Neuronal stem cell (in vitro differentiated cells): ENCODE measurements at regions not wholly inside any gene's neighbourhood (a gene's known extent, or its start where the extent isn't known, plus 50 kb on each side); places are given as distances from the start of the nearest gene placed in this dataset.

Source experiments
- DNase-seq: peaks from one replicate; pipeline ENCODE4 v3.0.0-alpha.2; 2013; ENCODE audit warnings: low spot score
- H2AFZ ChIP-seq: one replicate; pipeline ENCODE4 v1.6.1; 2013; ENCODE audit warnings: mild to moderate bottlenecking, low read length, inconsistent platforms
- H2AK5ac ChIP-seq: 2 replicates; pipeline ENCODE4 v1.6.1; 2013; ENCODE audit warnings: low read depth, mild to moderate bottlenecking, inconsistent platforms, low read length, moderate library complexity, mixed read lengths
- H2BK120ac ChIP-seq: 2 replicates; pipeline ENCODE4 v1.6.1; 2013; ENCODE audit warnings: low read depth, mild to moderate bottlenecking, inconsistent platforms, low read length, moderate library complexity, mixed read lengths
- H2BK12ac ChIP-seq: one replicate; pipeline ENCODE4 v1.6.1; 2013; ENCODE audit warnings: low read length, inconsistent platforms
- H2BK15ac ChIP-seq: 2 replicates; pipeline ENCODE4 v1.6.1; 2013; ENCODE audit warnings: mild to moderate bottlenecking, low read length, inconsistent platforms, mixed read lengths
- H2BK5ac ChIP-seq: one replicate; pipeline ENCODE4 v1.6.1; 2013; ENCODE audit warnings: inconsistent platforms, mild to moderate bottlenecking, low read length, moderate library complexity
- H3K14ac ChIP-seq: one replicate; pipeline ENCODE4 v1.6.1; 2013; ENCODE audit warnings: low read length, inconsistent platforms
- H3K18ac ChIP-seq: 2 replicates; pipeline ENCODE4 v1.6.1; 2013; ENCODE audit warnings: low read length, inconsistent platforms
- H3K23ac ChIP-seq: 2 replicates; pipeline ENCODE4 v1.6.1; 2013; ENCODE audit warnings: low read depth, mild to moderate bottlenecking, mixed read lengths, low read length, inconsistent platforms; ENCODE audit not compliant: poor library complexity
- H3K27ac ChIP-seq: replicated peaks from 3 replicates; pipeline ENCODE4 v1.5.1; 2013; ENCODE audit warnings: low read length, inconsistent platforms
- H3K27me3 ChIP-seq, 3 experiments: 2 replicates each; pipeline ENCODE4 v1.6.1; 2013; ENCODE audit warnings: low read length in 3 of 3, mild to moderate bottlenecking in 2 of 3, inconsistent platforms in 1 of 3, low read depth in 1 of 3, mixed read lengths in 1 of 3, moderate library complexity in 1 of 3; ENCODE audit not compliant: control insufficient read depth in 3 of 3, insufficient read depth in 3 of 3
- H3K36me3 ChIP-seq, 2 donors: replicated peaks in 1 of 2; 2 replicates each; pipeline ENCODE4 v1.6.1; 2013; ENCODE audit warnings: low read length in 2 of 2; ENCODE audit not compliant: control insufficient read depth in 2 of 2, insufficient read depth in 2 of 2
- H3K4ac ChIP-seq: 2 replicates; pipeline ENCODE4 v1.6.1; 2013; ENCODE audit warnings: inconsistent platforms, mild to moderate bottlenecking, low read length, moderate library complexity
- H3K4me1 ChIP-seq, 2 donors: 1 replicate in 1 of 2; 2 replicates in 1 of 2; pipeline ENCODE4 v1.6.1; 2013; ENCODE audit warnings: low read length in 2 of 2, low read depth in 1 of 2; ENCODE audit not compliant: control insufficient read depth in 2 of 2, insufficient read depth in 1 of 2
- H3K4me2 ChIP-seq: one replicate; pipeline ENCODE4 v1.6.1; 2013; ENCODE audit warnings: mild to moderate bottlenecking, low read length, inconsistent platforms; ENCODE audit not compliant: insufficient read depth, poor library complexity, severe bottlenecking
- H3K4me3 ChIP-seq, 2 donors: 2 replicates each; pipeline ENCODE4 v1.5.1; 2013; ENCODE audit warnings: low read length in 2 of 2, mild to moderate bottlenecking in 2 of 2, inconsistent platforms in 1 of 2, moderate library complexity in 1 of 2
- H3K79me1 ChIP-seq: one replicate; pipeline ENCODE4 v1.6.1; 2013; ENCODE audit warnings: low read depth, mild to moderate bottlenecking, inconsistent platforms, low read length, moderate library complexity
- H3K9ac ChIP-seq: one replicate; pipeline ENCODE4 v1.6.1; 2013; ENCODE audit warnings: mild to moderate bottlenecking, low read depth, low read length, inconsistent platforms; ENCODE audit not compliant: poor library complexity
- H3K9me3 ChIP-seq, 2 donors: replicated peaks in 1 of 2; 2 replicates each; pipeline versions ENCODE3 to v1.6.1; 2013; ENCODE audit warnings: low read length in 2 of 2, mild to moderate bottlenecking in 2 of 2, inconsistent platforms in 1 of 2, low read depth in 1 of 2, mixed read lengths in 1 of 2, moderate library complexity in 1 of 2; ENCODE audit not compliant: control insufficient read depth in 2 of 2, insufficient read depth in 1 of 2
- H4K8ac ChIP-seq: one replicate; pipeline ENCODE4 v1.6.1; 2013; ENCODE audit warnings: low read depth, mild to moderate bottlenecking, inconsistent platforms, low read length, moderate library complexity
- H4K91ac ChIP-seq: one replicate; pipeline ENCODE4 v1.6.1; 2013; ENCODE audit warnings: low read length, low read depth, mild to moderate bottlenecking, inconsistent platforms; ENCODE audit not compliant: poor library complexity
- WGBS, 2 donors: extraction: QIAGEN DNeasy Blood & Tissue Kit; methylation state at CpG; one replicate each; pipeline ENCODE4 v1.1.7; 2013; ENCODE audit warnings: missing lambda C conversion rate in 2 of 2, mixed read lengths in 1 of 2; ENCODE audit not compliant: insufficient read length in 2 of 2, insufficient replicate concordance in 1 of 2; ENCODE audit errors: extremely low coverage in 2 of 2; 5-methylcytosine and 5-hydroxymethylcytosine counted together

GRCh38 chr3:80113331-80113730 is 345.5 kb upstream of the ROBO1 start:
- Histone ChIP-seq H3K18ac (no peak overlapping the region), H3K14ac (no peak overlapping the region), H3K36me3 (no peaks in the 10 kb centered on the region), H3K23ac (no peak overlapping the region), H3K4me1 (no peaks in the 10 kb centered on the region), H3K4me3 (no peak overlapping the region), H2BK15ac (no peak overlapping the region), H3K9ac (no peak overlapping the region), H3K4me2 (no peak overlapping the region), H3K27me3 (no peaks in the 10 kb centered on the region), H4K8ac (no peak overlapping the region), H3K9me3 (no peaks in the 10 kb centered on the region), H3K4ac (no peak overlapping the region), H2BK12ac (no peak overlapping the region), H2BK120ac (no peak overlapping the region), H4K91ac (no peak overlapping the region), H2BK5ac (no peak overlapping the region), H3K27ac (no peak overlapping the region), H2AFZ (no peak overlapping the region), H3K79me1 (no peaks in the 10 kb centered on the region), H2AK5ac (no peak overlapping the region)
- no peak for DNase-seq
- no CpG with 5 or more reads among the region's 1 CpG for WGBS, 2 donors

DNA sequence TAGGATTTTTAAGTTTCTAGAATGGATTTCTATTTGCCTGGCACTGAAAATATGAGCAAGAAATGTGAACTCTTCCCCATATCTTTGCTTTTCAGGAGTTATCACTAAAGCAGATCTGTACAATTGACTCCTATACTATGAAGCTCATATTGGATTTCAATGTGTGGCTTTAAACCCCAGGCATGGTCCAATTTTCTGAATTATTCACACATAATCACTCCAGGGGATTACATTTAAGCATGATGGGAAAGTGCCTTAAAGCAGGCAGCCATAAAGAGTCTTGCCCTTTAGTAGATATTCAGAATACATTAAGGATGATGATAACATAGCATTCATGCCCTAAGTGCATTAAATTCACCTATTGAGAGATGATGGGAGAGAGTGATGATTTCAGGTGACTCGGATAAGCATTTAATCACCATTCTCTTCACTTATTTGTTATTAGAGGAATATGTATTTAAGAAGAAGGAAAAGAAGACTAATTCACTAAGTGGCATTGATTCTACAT is 331.8 kb upstream of the ROBO1 start:
- Histone ChIP-seq H2BK120ac (no peak overlapping the region), H2BK5ac (no peak overlapping the region), H3K9ac (no peak overlapping the region), H3K27ac (no peak overlapping the region), H3K23ac (no peak overlapping the region), H3K9me3 (no peaks in the 10 kb centered on the region), H2BK15ac (no peak overlapping the region), H3K36me3 (no peaks in the 10 kb centered on the region), H3K4me1 (no peaks in the 10 kb centered on the region), H4K8ac (no peak overlapping the region), H4K91ac (no peak overlapping the region), H3K4ac (no peak overlapping the region), H3K4me2 (no peak overlapping the region), H2BK12ac (no peak overlapping the region), H3K27me3 (no peaks in the 10 kb centered on the region), H2AFZ (no peak overlapping the region), H3K18ac (no peak overlapping the region), H2AK5ac (no peak overlapping the region), H3K4me3 (no peak overlapping the region), H3K14ac (no peak overlapping the region), H3K79me1 (no peaks in the 10 kb centered on the region)
- DNase-seq = no peak
- WGBS, 2 donors = no CpG with 5 or more reads among the region's 1 CpG

DNA sequence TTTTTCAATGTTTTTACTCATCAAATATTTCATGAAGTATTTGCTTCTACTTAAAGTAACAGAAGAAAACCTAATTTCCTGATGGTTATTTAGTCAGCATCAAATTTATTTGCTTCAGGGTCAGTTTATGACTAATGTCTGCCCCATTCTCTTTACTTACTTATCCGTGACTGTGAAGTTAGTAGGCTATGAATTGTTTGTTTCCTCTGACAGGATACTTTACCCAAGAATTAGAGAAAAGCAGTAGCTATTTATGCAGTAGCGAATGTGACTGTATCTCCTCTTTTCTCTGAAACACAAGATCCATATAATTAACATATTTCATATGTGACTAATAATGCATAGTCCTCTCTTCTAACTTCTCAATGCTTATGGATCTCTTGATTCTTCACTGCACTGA is 329.9 kb upstream of the ROBO1 start:
- Histone ChIP-seq H2BK12ac (no peak overlapping the region), H3K27ac (no peak overlapping the region), H3K4me1 (no peaks in the 10 kb centered on the region), H3K4ac (no peak overlapping the region), H3K36me3 (no peaks in the 10 kb centered on the region), H2BK120ac (no peak overlapping the region), H3K14ac (no peak overlapping the region), H3K9ac (no peak overlapping the region), H4K8ac (no peak overlapping the region), H3K18ac (no peak overlapping the region), H3K9me3 (no peaks in the 10 kb centered on the region), H3K4me3 (no peak overlapping the region), H2BK15ac (no peak overlapping the region), H4K91ac (no peak overlapping the region), H3K23ac (no peak overlapping the region), H3K4me2 (no peak overlapping the region), H3K27me3 (no peaks in the 10 kb centered on the region), H2AFZ (no peak overlapping the region), H2AK5ac (no peak overlapping the region), H3K79me1 (no peaks in the 10 kb centered on the region), H2BK5ac (no peak overlapping the region)
- WGBS, 2 donors = no CpG with 5 or more reads among the region's 2 CpGs
- no peak for DNase-seq

GRCh38 chr3:80096909-80097308 is 329.1 kb upstream of the ROBO1 start:
- Histone ChIP-seq H3K27me3 (no peaks in the 10 kb centered on the region), H3K4me3 (no peak overlapping the region), H3K79me1 (no peaks in the 10 kb centered on the region), H2AFZ (no peak overlapping the region), H3K14ac (no peak overlapping the region), H3K23ac (no peak overlapping the region), H3K27ac (no peak overlapping the region), H2BK12ac (no peak overlapping the region), H2BK120ac (no peak overlapping the region), H2AK5ac (no peak overlapping the region), H3K9me3 (no peaks in the 10 kb centered on the region), H4K91ac (no peak overlapping the region), H3K4ac (no peak overlapping the region), H3K18ac (no peak overlapping the region), H2BK15ac (no peak overlapping the region), H2BK5ac (no peak overlapping the region), H4K8ac (no peak overlapping the region), H3K9ac (no peak overlapping the region), H3K36me3 (no peaks in the 10 kb centered on the region), H3K4me2 (no peak overlapping the region), H3K4me1 (no peaks in the 10 kb centered on the region)
- no CpG with 5 or more reads among the region's 2 CpGs for WGBS, 2 donors
- no peak for DNase-seq
